Inflammatory macrophage treated with lipopolysaccharide for 4 hours (primary cell): ENCODE measurements at regions not wholly inside any gene's neighbourhood (a gene's known extent, or its start where the extent isn't known, plus 50 kb on each side); places are given as distances from the start of the nearest gene placed in this dataset.
"Not testable (repeated sequence)": the region's sequence is repeated elsewhere in the genome, so short reads cannot be mapped to it uniquely, and the experiment has no call there.

ENCODE experiments used
- DNase-seq: peaks from one replicate; pipeline ENCODE4 v3.0.0-alpha.2; 2020

GRCh38 chr17:33983824-33984574 is 271.1 kb upstream of the CCL2 start:
- no peak for DNase-seq

- DNase-seq: no peak
Observed at GRCh38 chr17:33986088-33986487, 269.0 kb upstream of the CCL2 start.

GRCh38 chr17:33986566-33986965 is 268.5 kb upstream of the CCL2 start:
- no peak for DNase-seq

- no peak for DNase-seq
Observed at GRCh38 chr17:33987162-33987561, 267.9 kb upstream of the CCL2 start.

GRCh38 chr17:33989361-33990148 is 265.5 kb upstream of the CCL2 start:
- DNase-seq: no peak

GRCh38 chr17:33990943-33991706 is 264.0 kb upstream of the CCL2 start:
- DNase-seq: no peak

- no peak for DNase-seq
Observed at GRCh38 chr17:33992113-33992512, 263.0 kb upstream of the CCL2 start.

GRCh38 chr17:34000639-34001038 is 254.4 kb upstream of the CCL2 start:
- no peak for DNase-seq

- DNase-seq: no peak
Observed at GRCh38 chr17:34001246-34001645, 253.8 kb upstream of the CCL2 start.

GRCh38 chr17:34006126-34006525 is 249.0 kb upstream of the CCL2 start:
- DNase-seq: no peak

- no peak for DNase-seq
Observed at GRCh38 chr17:34008125-34008524, 247.0 kb upstream of the CCL2 start.

- DNase-seq: no peak
Observed at GRCh38 chr17:34009912-34010311, 245.2 kb upstream of the CCL2 start.

GRCh38 chr17:34010534-34010933 is 244.6 kb upstream of the CCL2 start:
- DNase-seq: no peak

- no peak for DNase-seq
Observed at GRCh38 chr17:34011599-34011998, 243.5 kb upstream of the CCL2 start.

- DNase-seq: no peak
Observed at GRCh38 chr17:34012709-34013375, 242.2 kb upstream of the CCL2 start.

GRCh38 chr17:34015253-34015652 is 239.8 kb upstream of the CCL2 start:
- DNase-seq: no peak

- no peak for DNase-seq
Observed at GRCh38 chr17:34024386-34024785, 230.7 kb upstream of the CCL2 start.

- no peak for DNase-seq
Observed at GRCh38 chr17:34024806-34025551, 230.1 kb upstream of the CCL2 start.

- not testable (repeated sequence) for DNase-seq
Observed at GRCh38 chr17:34030601-34031000, 224.5 kb upstream of the CCL2 start.

GRCh38 chr17:34032305-34032704 is 222.8 kb upstream of the CCL2 start:
- DNase-seq: not testable (repeated sequence)

GRCh38 chr17:34038786-34039185 is 216.3 kb upstream of the CCL2 start:
- not testable (repeated sequence) for DNase-seq

GRCh38 chr17:34039213-34039612 is 215.9 kb upstream of the CCL2 start:
- not testable (repeated sequence) for DNase-seq
